Panc1 (cell line): ENCODE measurements at regions not wholly inside any gene's neighbourhood (a gene's known extent, or its start where the extent isn't known, plus 50 kb on each side); places are given as distances from the start of the nearest gene placed in this dataset.

Experiments
- CTCF ChIP-seq: fragments of 450-650 bp; IDR thresholded peaks from 2 replicates; pipeline ENCODE4 v1.5.1; 2017; ENCODE audit warnings: mild to moderate bottlenecking
- POLR2AphosphoS5 ChIP-seq: IDR thresholded peaks from 2 replicates; pipeline ENCODE4 v1.6.1; 2012; ENCODE audit warnings: mild to moderate bottlenecking, low read depth, low read length, moderate library complexity

- TF ChIP-seq CTCF (no peak), POLR2AphosphoS5 (no peak)
Measured at GRCh38 chr4:38211885-38212284, 251.7 kb downstream of the PTTG2 start.
